GM12872 (cell line): ENCODE measurements at regions not wholly inside any gene's neighbourhood (a gene's known extent, or its start where the extent isn't known, plus 50 kb on each side); places are given as distances from the start of the nearest gene placed in this dataset.

Source experiments
- TF ChIP-seq, protein P1 (sequence below): IDR thresholded peaks from 3 replicates; pipeline ENCODE4 v1.5.1; 2011; ENCODE audit warnings: low read depth, mild to moderate bottlenecking, low read length, moderate library complexity; ENCODE audit not compliant: insufficient read depth

- TF ChIP-seq, protein P1, sequence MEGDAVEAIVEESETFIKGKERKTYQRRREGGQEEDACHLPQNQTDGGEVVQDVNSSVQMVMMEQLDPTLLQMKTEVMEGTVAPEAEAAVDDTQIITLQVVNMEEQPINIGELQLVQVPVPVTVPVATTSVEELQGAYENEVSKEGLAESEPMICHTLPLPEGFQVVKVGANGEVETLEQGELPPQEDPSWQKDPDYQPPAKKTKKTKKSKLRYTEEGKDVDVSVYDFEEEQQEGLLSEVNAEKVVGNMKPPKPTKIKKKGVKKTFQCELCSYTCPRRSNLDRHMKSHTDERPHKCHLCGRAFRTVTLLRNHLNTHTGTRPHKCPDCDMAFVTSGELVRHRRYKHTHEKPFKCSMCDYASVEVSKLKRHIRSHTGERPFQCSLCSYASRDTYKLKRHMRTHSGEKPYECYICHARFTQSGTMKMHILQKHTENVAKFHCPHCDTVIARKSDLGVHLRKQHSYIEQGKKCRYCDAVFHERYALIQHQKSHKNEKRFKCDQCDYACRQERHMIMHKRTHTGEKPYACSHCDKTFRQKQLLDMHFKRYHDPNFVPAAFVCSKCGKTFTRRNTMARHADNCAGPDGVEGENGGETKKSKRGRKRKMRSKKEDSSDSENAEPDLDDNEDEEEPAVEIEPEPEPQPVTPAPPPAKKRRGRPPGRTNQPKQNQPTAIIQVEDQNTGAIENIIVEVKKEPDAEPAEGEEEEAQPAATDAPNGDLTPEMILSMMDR = no peak
Observed at GRCh38 chr1:166603296-166603695, 236.0 kb upstream of the POGK start.

GRCh38 chr1:166605137-166605536 is 234.1 kb upstream of the POGK start:
- TF ChIP-seq, protein P1 = no peak

DNA sequence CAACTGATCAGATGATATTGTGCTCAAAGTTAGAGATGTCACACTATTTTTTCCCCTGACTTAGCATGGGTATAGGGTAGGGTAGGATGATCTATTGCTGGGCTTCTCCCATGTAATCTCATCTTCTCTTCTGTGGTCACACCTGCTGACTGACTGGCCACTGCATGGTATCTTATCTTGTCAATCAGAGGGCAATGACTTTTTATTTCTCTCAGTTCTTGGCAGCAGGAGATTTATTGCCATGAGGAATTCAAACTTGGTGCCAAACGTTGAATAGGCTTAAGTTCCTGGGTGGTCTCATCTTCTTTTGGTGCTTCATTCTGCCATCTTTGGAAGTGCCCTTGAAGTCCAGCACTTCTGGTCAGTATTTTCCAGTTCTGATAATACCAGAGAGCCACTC is 226.4 kb upstream of the POGK start:
- TF ChIP-seq, protein P1 = no peak

GRCh38 chr1:166616206-166616605 is 223.1 kb upstream of the POGK start:
- TF ChIP-seq, protein P1 = no peak

DNA sequence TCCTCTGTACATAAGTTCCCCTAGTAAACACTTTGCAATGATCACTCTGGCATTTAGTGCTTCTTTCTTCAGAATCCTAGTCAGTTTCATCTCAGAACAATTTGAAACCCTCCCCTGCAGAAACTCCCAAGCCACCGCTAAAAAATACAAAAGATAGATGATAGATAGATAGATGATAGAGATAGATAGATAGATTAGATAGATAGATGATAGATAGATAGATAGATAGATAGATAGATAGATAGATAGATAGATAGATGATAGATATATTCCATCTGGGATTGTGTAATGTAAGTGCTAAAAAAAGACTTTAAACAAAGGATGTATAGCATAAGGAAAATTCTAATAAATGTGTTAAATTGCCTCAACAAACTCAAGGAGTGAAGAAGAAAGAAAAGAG is 212.6 kb upstream of the POGK start:
- TF ChIP-seq, protein P1 = no peak

DNA sequence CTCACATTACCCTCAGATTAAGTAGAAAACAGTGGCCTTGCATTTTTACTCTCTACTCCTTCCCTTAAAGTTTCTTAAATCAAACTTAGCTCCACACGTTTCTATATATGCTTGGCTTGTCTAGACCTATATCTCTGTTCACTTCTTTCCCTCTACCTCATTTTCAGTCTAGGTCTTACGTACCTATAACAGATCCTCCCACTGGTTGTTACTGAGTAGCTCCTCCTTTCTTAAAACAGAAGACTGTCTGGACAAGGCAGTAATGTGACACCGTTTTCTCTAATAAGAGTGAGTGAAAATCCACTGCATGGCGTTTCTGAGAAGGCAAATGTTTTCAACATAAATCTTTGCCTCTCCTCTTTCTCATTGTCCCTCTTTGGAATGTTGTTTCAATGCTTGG is 211.7 kb upstream of the POGK start:
- TF ChIP-seq, protein P1 = no peak

DNA sequence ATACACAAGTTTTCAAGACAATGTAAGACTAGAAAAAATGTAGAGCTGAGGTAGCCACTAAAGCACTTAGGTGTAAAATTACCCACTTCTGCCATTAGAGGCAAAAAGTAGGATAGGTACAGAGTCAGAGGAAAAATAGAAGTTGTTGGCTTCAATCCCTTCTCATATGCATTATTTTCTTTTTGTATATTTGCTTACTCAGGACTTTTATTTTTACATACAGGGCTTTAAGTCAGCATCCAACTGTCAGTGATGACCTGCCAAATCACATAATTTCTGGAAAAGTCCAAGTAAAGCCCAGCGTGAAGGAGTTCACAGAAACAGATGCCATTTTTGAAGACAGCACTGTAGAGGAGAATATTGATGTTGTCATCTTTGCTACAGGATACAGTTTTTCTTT is 211.0 kb upstream of the POGK start:
- TF ChIP-seq, protein P1 = no peak

- TF ChIP-seq, protein P1 = no peak
Observed at GRCh38 chr1:166629946-166630345, 209.3 kb upstream of the POGK start.
